HEK293 (cell line): ENCODE measurements at regions not wholly inside any gene's neighbourhood (a gene's known extent, or its start where the extent isn't known, plus 50 kb on each side); places are given as distances from the start of the nearest gene placed in this dataset.

ENCODE experiments used
- CTCF ChIA-PET: fragments of 350-600 bp; formaldehyde crosslinking; extraction: SDS; loops from one replicate; lab custom pipeline; 2021; ENCODE audit warnings: antibody characterized with exemption; lab: Yijun Ruan, JAX
- POLR2A ChIA-PET: fragments of 300-600 bp; formaldehyde crosslinking; extraction: SDS; loops from one replicate; lab custom pipeline; 2020; ENCODE audit warnings: antibody characterized with exemption, inconsistent platforms; lab: Yijun Ruan, JAX
- H3K27ac ChIP-seq: fragments of 200-500 bp; sonication (Bioruptor generic); 2 replicates; pipeline ENCODE4 v1.5.1; 2014; ENCODE audit warnings: low read depth, low read length, control low read depth, inconsistent platforms; ENCODE audit errors: extremely low read depth
- H3K36me3 ChIP-seq, 2 experiments: fragments of 200-500 bp in 1 of 2; sonication (Bioruptor generic) in 1 of 2; 1 replicate in 1 of 2; 2 replicates in 1 of 2; pipeline ENCODE4 v1.5.1; 2014 to 2017; ENCODE audit warnings: inconsistent platforms in 2 of 2, low read length in 2 of 2; ENCODE audit not compliant: control insufficient read depth in 2 of 2, insufficient read depth in 1 of 2
- H3K4me1 ChIP-seq: fragments of 200-500 bp; sonication (Bioruptor generic); 2 replicates; pipeline ENCODE4 v1.5.1; 2014; ENCODE audit warnings: mild to moderate bottlenecking, low read length, inconsistent platforms; ENCODE audit not compliant: control insufficient read depth, insufficient read depth
- H3K4me3 ChIP-seq: 2 replicates; pipeline ENCODE4 v1.5.1; 2011; ENCODE audit warnings: low read depth, mild to moderate bottlenecking, control low read depth, low read length, moderate library complexity
- H3K9me3 ChIP-seq: fragments of 200-500 bp; sonication (Bioruptor generic); 2 replicates; pipeline ENCODE4 v1.5.1; 2014; ENCODE audit warnings: low read depth, low read length, inconsistent platforms; ENCODE audit not compliant: control insufficient read depth, insufficient read depth
- CTCF ChIP-seq: fragments of 450-650 bp; formaldehyde crosslinking; IDR thresholded peaks from 2 replicates; pipeline ENCODE4 v1.5.1; 2016; ENCODE audit warnings: missing biosample characterization, missing genetic modification characterization
- EGR2 ChIP-seq: fragments of 450-650 bp; formaldehyde crosslinking; IDR thresholded peaks from 2 replicates; pipeline ENCODE4 v1.5.1; 2016; ENCODE audit warnings: low read depth, missing biosample characterization, missing genetic modification characterization
- FEZF1 ChIP-seq: fragments of 450-650 bp; formaldehyde crosslinking; IDR thresholded peaks from 2 replicates; pipeline ENCODE4 v1.5.1; 2016; ENCODE audit warnings: missing biosample characterization, missing genetic modification characterization
- SALL2 ChIP-seq: fragments of 450-650 bp; formaldehyde crosslinking; IDR thresholded peaks from 2 replicates; pipeline ENCODE4 v1.5.0; 2017; ENCODE audit warnings: missing biosample characterization, mild to moderate bottlenecking, missing genetic modification characterization, borderline replicate concordance
- TSHZ1 ChIP-seq: fragments of 450-650 bp; formaldehyde crosslinking; IDR thresholded peaks from 2 replicates; pipeline ENCODE4 v1.5.1; 2016; ENCODE audit warnings: missing biosample characterization, missing genetic modification characterization, borderline replicate concordance
- ZBTB11 ChIP-seq: fragments of 450-650 bp; formaldehyde crosslinking; conservative IDR thresholded peaks from 2 replicates; pipeline ENCODE4 v1.5.1; 2016; ENCODE audit warnings: low read depth, missing biosample characterization, missing genetic modification characterization
- ZNF184 ChIP-seq: fragments of 450-650 bp; IDR thresholded peaks from 2 replicates; pipeline ENCODE4 v1.5.1; 2018; ENCODE audit warnings: missing biosample characterization, mild to moderate bottlenecking, missing genetic modification characterization
- ZNF248 ChIP-seq: fragments of 450-650 bp; formaldehyde crosslinking; IDR thresholded peaks from 2 replicates; pipeline ENCODE4 v1.5.1; 2017; ENCODE audit warnings: missing biosample characterization, missing genetic modification characterization
- ZNF266 ChIP-seq: fragments of 450-650 bp; formaldehyde crosslinking; IDR thresholded peaks from 2 replicates; pipeline ENCODE4 v1.5.1; 2016; ENCODE audit warnings: missing biosample characterization, missing genetic modification characterization, low read depth
- ZNF350 ChIP-seq: fragments of 450-650 bp; formaldehyde crosslinking; IDR thresholded peaks from 2 replicates; pipeline ENCODE4 v1.5.0; 2017; ENCODE audit warnings: missing biosample characterization, mild to moderate bottlenecking, missing genetic modification characterization
- ZNF488 ChIP-seq: fragments of 450-650 bp; formaldehyde crosslinking; IDR thresholded peaks from 2 replicates; pipeline ENCODE4 v1.5.1; 2016; ENCODE audit warnings: missing biosample characterization, missing genetic modification characterization
- ZNF530 ChIP-seq: fragments of 450-650 bp; formaldehyde crosslinking; IDR thresholded peaks from 2 replicates; pipeline ENCODE4 v1.5.1; 2016; ENCODE audit warnings: low read depth, missing biosample characterization, missing genetic modification characterization
- ZNF544 ChIP-seq: fragments of 450-650 bp; formaldehyde crosslinking; IDR thresholded peaks from 2 replicates; pipeline ENCODE4 v1.5.0; 2017; ENCODE audit warnings: missing biosample characterization, missing genetic modification characterization
- ZNF623 ChIP-seq: fragments of 450-650 bp; formaldehyde crosslinking; IDR thresholded peaks from 2 replicates; pipeline ENCODE4 v1.5.1; 2016; ENCODE audit warnings: missing biosample characterization, missing genetic modification characterization
- ZNF654 ChIP-seq: fragments of 450-650 bp; formaldehyde crosslinking; IDR thresholded peaks from 2 replicates; pipeline ENCODE4 v1.5.1; 2016; ENCODE audit warnings: low read depth, missing biosample characterization, missing genetic modification characterization
- ZNF658 ChIP-seq: fragments of 450-650 bp; formaldehyde crosslinking; IDR thresholded peaks from 2 replicates; pipeline ENCODE4; 2016; ENCODE audit warnings: missing biosample characterization, missing genetic modification characterization
- ZNF776 ChIP-seq: fragments of 450-650 bp; formaldehyde crosslinking; IDR thresholded peaks from 2 replicates; pipeline ENCODE4 v1.5.0; 2017; ENCODE audit warnings: missing biosample characterization, missing genetic modification characterization, borderline replicate concordance
- ZNF791 ChIP-seq: fragments of 450-650 bp; formaldehyde crosslinking; IDR thresholded peaks from 2 replicates; pipeline ENCODE4 v1.5.1; 2016; ENCODE audit warnings: missing biosample characterization, missing genetic modification characterization
- TF ChIP-seq, protein P1 (sequence below): fragments of 450-650 bp; IDR thresholded peaks from 2 replicates; pipeline ENCODE4 v1.5.1; 2018; ENCODE audit warnings: missing biosample characterization, mild to moderate bottlenecking, missing genetic modification characterization

DNA sequence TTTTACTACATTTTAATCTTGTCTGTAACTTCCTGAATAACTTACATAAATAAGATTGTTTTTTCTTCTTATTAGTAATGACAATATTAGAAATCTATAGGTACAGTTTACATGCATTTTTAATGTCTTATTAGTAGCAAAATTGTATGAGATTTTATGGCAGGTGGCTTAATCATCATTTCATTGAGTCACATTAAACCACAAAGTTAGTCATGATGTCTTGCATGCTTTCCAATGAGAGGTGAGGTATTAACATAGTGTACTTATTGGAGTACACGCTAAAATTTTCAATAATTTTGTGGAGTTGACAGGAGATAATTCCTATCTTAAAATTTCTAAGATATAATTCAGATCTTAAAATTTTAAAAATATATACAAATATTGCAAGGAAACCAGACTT is 989.6 kb upstream of the ARRDC3 start:
- POLR2A ChIA-PET = no interaction called here
- no peak for TF ChIP-seq ZBTB11 (tag by site-specific recombination)
- no peak for TF ChIP-seq CTCF (tag by site-specific recombination)
- TF ChIP-seq, protein P1, sequence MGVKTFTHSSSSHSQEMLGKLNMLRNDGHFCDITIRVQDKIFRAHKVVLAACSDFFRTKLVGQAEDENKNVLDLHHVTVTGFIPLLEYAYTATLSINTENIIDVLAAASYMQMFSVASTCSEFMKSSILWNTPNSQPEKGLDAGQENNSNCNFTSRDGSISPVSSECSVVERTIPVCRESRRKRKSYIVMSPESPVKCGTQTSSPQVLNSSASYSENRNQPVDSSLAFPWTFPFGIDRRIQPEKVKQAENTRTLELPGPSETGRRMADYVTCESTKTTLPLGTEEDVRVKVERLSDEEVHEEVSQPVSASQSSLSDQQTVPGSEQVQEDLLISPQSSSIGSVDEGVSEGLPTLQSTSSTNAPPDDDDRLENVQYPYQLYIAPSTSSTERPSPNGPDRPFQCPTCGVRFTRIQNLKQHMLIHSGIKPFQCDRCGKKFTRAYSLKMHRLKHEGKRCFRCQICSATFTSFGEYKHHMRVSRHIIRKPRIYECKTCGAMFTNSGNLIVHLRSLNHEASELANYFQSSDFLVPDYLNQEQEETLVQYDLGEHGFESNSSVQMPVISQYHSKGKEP = no peak
- TF ChIP-seq ZNF530 (tag by site-specific recombination) = no peak
- no peak for TF ChIP-seq ZNF350
- TF ChIP-seq TSHZ1 (tag by site-specific recombination) = no peak
- TF ChIP-seq ZNF623 (tag by site-specific recombination) = no peak
- TF ChIP-seq ZNF488 (tag by site-specific recombination) = no peak
- no peak for TF ChIP-seq ZNF791 (tag by site-specific recombination)
- no peak for TF ChIP-seq ZNF266 (tag by site-specific recombination)
- no peak for TF ChIP-seq ZNF248
- TF ChIP-seq ZNF654 (tag by site-specific recombination) = no peak
- TF ChIP-seq ZNF658 (tag by site-specific recombination) = no peak
- TF ChIP-seq FEZF1 = no peak
- no peak for TF ChIP-seq ZNF184 (tag by site-specific recombination)
- TF ChIP-seq EGR2 (tag by site-specific recombination) = no peak
- no peak for TF ChIP-seq ZNF544 (tag by site-specific recombination)
- TF ChIP-seq ZNF776 (tag by site-specific recombination) = no peak
- no peak for TF ChIP-seq SALL2 (tag by site-specific recombination)
- H3K27ac ChIP-seq = no peak overlapping the region
- CTCF ChIA-PET = no interaction called here
- no peak overlapping the region for H3K4me3 ChIP-seq
- no peaks in the 10 kb centered on the region for H3K36me3 ChIP-seq
- no peaks in the 10 kb centered on the region for H3K4me1 ChIP-seq
- no peaks in the 10 kb centered on the region for H3K9me3 ChIP-seq
